Peyer's patch (tissue), 4 donors: ENCODE measurements at regions not wholly inside any gene's neighbourhood (a gene's known extent, or its start where the extent isn't known, plus 50 kb on each side); places are given as distances from the start of the nearest gene placed in this dataset.

Source experiments
- CTCF ChIP-seq, 6 experiments: fragments of 450-650 bp in 4 of 6; fragments of 200-600 bp in 2 of 6; sonication (generic) in 1 of 6; IDR thresholded peaks; one replicate each; pipeline ENCODE4 v1.5.1; 2017 to 2019; ENCODE audit warnings: antibody characterized with exemption in 6 of 6, mild to moderate bottlenecking in 3 of 6, moderate library complexity in 1 of 6
- POLR2A ChIP-seq, 2 donors: fragments of 450-650 bp; IDR thresholded peaks; one replicate each; pipeline ENCODE4 v1.5.1; 2017; ENCODE audit warnings: antibody characterized with exemption in 2 of 2, mild to moderate bottlenecking in 2 of 2, moderate library complexity in 2 of 2

- TF ChIP-seq CTCF (IDR thresholded peaks at IDR 0.05): no peak
- TF ChIP-seq POLR2A (IDR thresholded peaks at IDR 0.05): no peak
Measured at GRCh38 chr18:57975805-57976204, 68.2 kb upstream of the NEDD4L start.
